Activated CD8-positive, alpha-beta T cell treated with anti-CD3 and anti-CD28 coated beads, Interleukin-2, amount 10 ng/mL, durations not matched to agents 7 days and 5 days (primary cell): ENCODE measurements at regions not wholly inside any gene's neighbourhood (a gene's known extent, or its start where the extent isn't known, plus 50 kb on each side); places are given as distances from the start of the nearest gene placed in this dataset.
"Not testable (repeated sequence)": the region's sequence is repeated elsewhere in the genome, so short reads cannot be mapped to it uniquely, and the experiment has no call there.

ENCODE experiments used
- ATAC-seq: fragments of 150-1000 bp; cut with Tn5 transposase; one replicate; pipeline ENCODE4 v1.10.0; 2021; ENCODE audit warnings: moderate library complexity
- CTCF ChIA-PET: fragments of 350-600 bp; sonication (Branson Sonifier 250); formaldehyde crosslinking; loops from one replicate; lab custom pipeline; 2021; ENCODE audit warnings: antibody characterized with exemption; lab: Charles Lee
- POLR2A ChIA-PET: fragments of 350-600 bp; sonication (Branson Sonifier 250); formaldehyde crosslinking; loops from one replicate; lab custom pipeline; 2021; ENCODE audit warnings: antibody characterized with exemption; lab: Charles Lee
- DNase-seq: peaks from one replicate; pipeline ENCODE4 v3.0.0-alpha.2; 2020
- H3K27ac Mint-ChIP-seq: one replicate; pipeline ENCODE4 v1.8.0; 2021; ENCODE audit warnings: mild to moderate bottlenecking, mixed read lengths
- H3K27me3 Mint-ChIP-seq: one replicate; pipeline ENCODE4 v1.8.0; 2021; ENCODE audit warnings: low read depth, mixed read lengths
- H3K36me3 Mint-ChIP-seq: one replicate; pipeline ENCODE4 v1.8.0; 2021; ENCODE audit warnings: low read depth, mixed read lengths
- H3K4me1 Mint-ChIP-seq: one replicate; pipeline ENCODE4 v1.8.0; 2021; ENCODE audit warnings: low read depth, mixed read lengths
- H3K4me3 Mint-ChIP-seq: one replicate; pipeline ENCODE4 v1.8.0; 2021; ENCODE audit warnings: mild to moderate bottlenecking, mixed read lengths
- H3K9me3 Mint-ChIP-seq: one replicate; pipeline ENCODE4 v1.8.0; 2022; ENCODE audit warnings: mixed read lengths; ENCODE audit not compliant: insufficient read depth

- H3K27ac Mint-ChIP-seq = no peak overlapping the region
- ATAC-seq (no peak), DNase-seq (no peak)
- H3K4me3 Mint-ChIP-seq = no peak overlapping the region
- ChIA-PET CTCF (no interaction called here), POLR2A (no interaction called here)
- no peaks in the 10 kb centered on the region for H3K36me3 Mint-ChIP-seq
- H3K27me3 Mint-ChIP-seq = no peaks in the 10 kb centered on the region
- no peaks in the 10 kb centered on the region for H3K9me3 Mint-ChIP-seq
- no peaks in the 10 kb centered on the region for H3K4me1 Mint-ChIP-seq
Observed at GRCh38 chr22:16658068-16658467, 65.5 kb upstream of the CCT8L2 start.

- Mint-ChIP-seq H3K9me3 (peaks cover 2% of the 10 kb centered on the region), H3K36me3 (no peaks in the 10 kb centered on the region), H3K27ac (no peak overlapping the region), H3K4me1 (no peaks in the 10 kb centered on the region), H3K27me3 (no peaks in the 10 kb centered on the region), H3K4me3 (no peak overlapping the region)
- DNase-seq (no peak), ATAC-seq (no peak)
- ChIA-PET POLR2A (no interaction called here), CTCF (no interaction called here)
Observed at GRCh38 chr22:16654882-16655281, 62.3 kb upstream of the CCT8L2 start.

GRCh38 chr22:16654336-16654735, 61.7 kb upstream of the CCT8L2 start:
- H3K4me1 Mint-ChIP-seq, POLR2A ChIA-PET, CTCF ChIA-PET, DNase-seq, H3K4me3 Mint-ChIP-seq, H3K27ac Mint-ChIP-seq, H3K27me3 Mint-ChIP-seq, H3K9me3 Mint-ChIP-seq, H3K36me3 Mint-ChIP-seq, ATAC-seq: not testable (repeated sequence)

GRCh38 chr22:16653222-16653621, 60.6 kb upstream of the CCT8L2 start:
- CTCF ChIA-PET, H3K4me3 Mint-ChIP-seq, H3K27me3 Mint-ChIP-seq, H3K4me1 Mint-ChIP-seq, ATAC-seq, H3K27ac Mint-ChIP-seq, DNase-seq, H3K36me3 Mint-ChIP-seq, H3K9me3 Mint-ChIP-seq, POLR2A ChIA-PET: not testable (repeated sequence)

- Mint-ChIP-seq H3K4me1 (no peaks in the 10 kb centered on the region), H3K4me3 (no peak overlapping the region), H3K27ac (no peak overlapping the region), H3K36me3 (no peaks in the 10 kb centered on the region), H3K27me3 (no peaks in the 10 kb centered on the region), H3K9me3 (peaks cover 3% of the 10 kb centered on the region)
- ATAC-seq = no peak
- DNase-seq = no peak
- CTCF ChIA-PET = no interaction called here
- POLR2A ChIA-PET = no interaction called here
Observed at GRCh38 chr22:16651217-16651616, 58.6 kb upstream of the CCT8L2 start.
